K562 (cell line): ENCODE measurements at regions not wholly inside any gene's neighbourhood (a gene's known extent, or its start where the extent isn't known, plus 50 kb on each side); places are given as distances from the start of the nearest gene placed in this dataset.

Experiments
- ATAC-seq: fragments of 200-7000 bp; cut with Tn5 transposase; 3 replicates; pipeline ENCODE4 v1.9.1; 2020; ENCODE audit warnings: moderate library complexity
- BruUV-seq: library from RNA; stranded (reverse); fragments of 400-500 nt; replicated peaks from 2 replicates; lab custom pipeline; 2021; lab: Mats Ljungman, UMichigan
- CTCF ChIA-PET: fragments of 300-600 bp; formaldehyde crosslinking; extraction: SDS; loops from one replicate; lab custom pipeline; 2021; ENCODE audit warnings: low intra/inter-chr PET ratio; lab: Yijun Ruan, JAX
- POLR2A ChIA-PET: fragments of 300-600, 350-650 bp; sonication (Branson Sonifier 250); formaldehyde crosslinking; extraction: SDS; loops from one replicate; lab custom pipeline; 2021; ENCODE audit warnings: antibody characterized with exemption, inconsistent platforms; lab: Yijun Ruan, JAX
- DNase-seq, 4 experiments: peaks; one replicate each; pipeline versions ENCODE4 v3.0.0 to v3.0.0-alpha.2; 2011 to 2018; ENCODE audit warnings: low spot score in 3 of 4, mixed read lengths in 3 of 4; ENCODE audit errors: extremely low read depth in 1 of 4
- FAIRE-seq: peaks from 2 replicates; lab custom pipeline; 2011; peaks lifted over from hg19 to GRCh38; lab: Jason Lieb, UNC
- H2AFZ ChIP-seq: 2 replicates; pipeline ENCODE4 v1.6.0; 2011; ENCODE audit warnings: low read depth, low read length, control low read depth, inconsistent platforms
- H3K27ac ChIP-seq: fragments of 200-600 bp; 3 replicates; pipeline ENCODE4 v1.8.0; 2011; ENCODE audit warnings: low read depth, mild to moderate bottlenecking, control low read depth, inconsistent platforms, low read length, moderate library complexity, mixed read lengths; ENCODE audit errors: extremely low read depth
- H3K27me3 ChIP-seq, 2 experiments: fragments of 300-600 bp in 1 of 2; 2 replicates in 1 of 2; 3 replicates in 1 of 2; pipeline versions ENCODE4 v1.6.0 to v1.8.0; 2011; ENCODE audit warnings: inconsistent platforms in 2 of 2, low read length in 2 of 2, mild to moderate bottlenecking in 1 of 2, mixed read lengths in 1 of 2, moderate library complexity in 1 of 2; ENCODE audit not compliant: control insufficient read depth in 2 of 2, insufficient read depth in 2 of 2
- H3K36me3 ChIP-seq: fragments of 300-600 bp; 3 replicates; pipeline ENCODE4 v1.8.0; 2011; ENCODE audit warnings: mild to moderate bottlenecking, low read length, inconsistent platforms; ENCODE audit not compliant: control insufficient read depth, insufficient read depth
- H3K4me1 ChIP-seq, 2 experiments: fragments of 200-600 bp in 1 of 2; replicated peaks in 1 of 2; 2 replicates in 1 of 2; 3 replicates in 1 of 2; pipeline versions ENCODE4 v1.5.1 to v1.8.0; 2011; ENCODE audit warnings: inconsistent platforms in 2 of 2, low read length in 2 of 2, mild to moderate bottlenecking in 1 of 2, mixed read lengths in 1 of 2, moderate library complexity in 1 of 2; ENCODE audit not compliant: control insufficient read depth in 2 of 2, insufficient read depth in 2 of 2
- H3K4me2 ChIP-seq: 2 replicates; pipeline ENCODE4 v1.6.1; 2011; ENCODE audit warnings: low read length, control low read depth, inconsistent platforms, mixed read lengths; ENCODE audit not compliant: insufficient read depth
- H3K4me3 ChIP-seq: fragments of 200-600 bp; sonication (generic), shearing (Covaris generic); 2 replicates; pipeline ENCODE4 v1.5.1; 2016; ENCODE audit warnings: control low read depth, inconsistent platforms
- H3K79me2 ChIP-seq: fragments of 200-600 bp; 3 replicates; pipeline ENCODE4 v1.8.0; 2011; ENCODE audit warnings: low read length, inconsistent platforms; ENCODE audit not compliant: control insufficient read depth, insufficient read depth
- H3K9ac ChIP-seq, 2 experiments: 2 replicates each; pipeline versions ENCODE4 v1.6.0 to v1.6.1; 2011; ENCODE audit warnings: low read depth in 2 of 2, low read length in 2 of 2, control low read depth in 1 of 2, inconsistent platforms in 1 of 2, mild to moderate bottlenecking in 1 of 2, mixed read lengths in 1 of 2; ENCODE audit not compliant: insufficient read depth in 1 of 2
- H3K9me1 ChIP-seq: one replicate; pipeline ENCODE4 v1.6.0; 2011; ENCODE audit warnings: inconsistent platforms, mild to moderate bottlenecking, low read length, moderate library complexity; ENCODE audit not compliant: control insufficient read depth, insufficient read depth
- H3K9me3 ChIP-seq: replicated peaks from 2 replicates; pipeline ENCODE4 v1.5.1; 2011; ENCODE audit warnings: low read depth, low read length, inconsistent platforms; ENCODE audit not compliant: control insufficient read depth, insufficient read depth
- H4K20me1 ChIP-seq: replicated peaks from 2 replicates; pipeline ENCODE4 v1.6.1; 2011; ENCODE audit warnings: low read length, inconsistent platforms, mixed read lengths; ENCODE audit not compliant: control insufficient read depth, insufficient read depth
- CHD4 ChIP-seq: fragments of 200-600 bp; sonication (generic); IDR thresholded peaks from 3 replicates; pipeline ENCODE4 v1.6.1; 2012; ENCODE audit warnings: low read depth, mild to moderate bottlenecking, mixed read lengths, low read length, inconsistent platforms; ENCODE audit not compliant: insufficient read depth, insufficient replicate concordance, poor library complexity, severe bottlenecking
- E2F3 ChIP-seq: fragments of 250-450 bp; sonication (Bioruptor Pico); IDR thresholded peaks from 2 replicates; pipeline ENCODE4 v1.4.0; 2020; ENCODE audit warnings: mild to moderate bottlenecking
- E2F8 ChIP-seq: fragments of 450-650 bp; IDR thresholded peaks from 2 replicates; pipeline ENCODE4 v1.7.1; 2018; ENCODE audit warnings: mild to moderate bottlenecking, low read depth; ENCODE audit not compliant: partially characterized antibody
- HDGF ChIP-seq: fragments of 450-650 bp; IDR thresholded peaks from 2 replicates; pipeline ENCODE4 v1.6.1; 2016
- MBD2 ChIP-seq: sonication (generic); IDR thresholded peaks from 2 replicates; pipeline ENCODE4 v1.6.1; 2016; ENCODE audit warnings: low read depth, borderline replicate concordance
- NR3C1 ChIP-seq: sonication (generic); formaldehyde crosslinking; IDR thresholded peaks from 2 replicates; pipeline ENCODE4 v1.8.1; 2022; ENCODE audit warnings: missing genetic modification reagents
- WGBS: fragments of 100-300 bp; shearing (Covaris generic); methylation state at CpG from one replicate; pipeline ENCODE4 v1.1.6; 2016; ENCODE audit warnings: low coverage, mixed read lengths; ENCODE audit not compliant: insufficient coverage; ENCODE audit errors: missing lambda C conversion rate; 5-methylcytosine and 5-hydroxymethylcytosine counted together
- in situ Hi-C: fragments of 300-500 bp; cut with MboI; formaldehyde crosslinking; loops from 4 replicates; pipeline ENCODE4 v1.15.0; 2018; ENCODE audit warnings: inconsistent platforms, mixed read lengths
- intact Hi-C: fragments of 100-400 bp; cut with micrococcal nuclease; formaldehyde crosslinking; loops from 2 replicates; pipeline ENCODE4 v1.14.2; 2022

- no peak for FAIRE-seq
- CTCF ChIA-PET: no interaction called here
- no peak for TF ChIP-seq E2F3 (CRISPR knock-in tag)
These were observed 175.6 kb upstream of the FANCL start for GRCh38 chr2:58416696-58417095.

GRCh38 chr2:58414506-58414905 lies 173.4 kb upstream of the FANCL start:
- Histone ChIP-seq H3K9me1 (no peaks in the 10 kb centered on the region), H3K27ac (no peak overlapping the region), H4K20me1 (no peaks in the 10 kb centered on the region), H3K36me3 (no peaks in the 10 kb centered on the region), H3K4me1 (no peaks in the 10 kb centered on the region), H3K4me3 (no peak overlapping the region), H3K4me2 (no peak overlapping the region), H3K9ac (no peak overlapping the region), H3K27me3 (no peaks in the 10 kb centered on the region), H2AFZ (no peak overlapping the region), H3K9me3 (no peaks in the 10 kb centered on the region), H3K79me2 (no peaks in the 10 kb centered on the region)
- POLR2A ChIA-PET: no interaction called here
- WGBS: 4% methylated on average over 2 of the region's 2 CpGs
- FAIRE-seq (peak; percentile 23), ATAC-seq (no peak), DNase-seq (no peak)
- CTCF ChIA-PET: no interaction called here
- TF ChIP-seq CHD4 (no peak), E2F8 (no peak), MBD2 (no peak), HDGF (no peak), NR3C1 (no peak)
- in situ Hi-C loops: no loop called here
- intact Hi-C loops: no loop called here
- no TSS peak for BruUV-seq

More at GRCh38 chr2:58416696-58417095, 175.6 kb upstream of the FANCL start:
- no TSS peak for BruUV-seq
- no peaks in the 10 kb centered on the region for H3K36me3 ChIP-seq
- H3K9me3 ChIP-seq: no peaks in the 10 kb centered on the region
- no peaks in the 10 kb centered on the region for H3K9me1 ChIP-seq
- no peaks in the 10 kb centered on the region for H3K27me3 ChIP-seq
- no peak overlapping the region for H3K27ac ChIP-seq
- no peaks in the 10 kb centered on the region for H3K4me1 ChIP-seq
- DNase-seq (no peak), ATAC-seq (no peak)
- intact Hi-C loops: no loop called here
- H3K4me2 ChIP-seq: no peak overlapping the region
- in situ Hi-C loops: no loop called here
- no peaks in the 10 kb centered on the region for H4K20me1 ChIP-seq
- H3K9ac ChIP-seq: no peak overlapping the region
- WGBS: 34% methylated on average over 3 of the region's 3 CpGs
- H3K79me2 ChIP-seq: no peaks in the 10 kb centered on the region
- no peak overlapping the region for H3K4me3 ChIP-seq
- H2AFZ ChIP-seq: no peak overlapping the region
- POLR2A ChIA-PET: no interaction called here
